ENCODE measurements at regions not wholly inside any gene's neighbourhood (a gene's known extent, or its start where the extent isn't known, plus 50 kb on each side); places are given as distances from the start of the nearest gene placed in this dataset.

- Histone ChIP-seq H3K4me3 (ENCODE audit: low read length) (no peak overlapping the region), H3K27ac (ENCODE audit: low read length) (no peak overlapping the region), H3K4me1 (ENCODE audit: control insufficient read depth, insufficient read depth, low read length) (no peaks in the 10 kb centered on the region), H3K27me3 (ENCODE audit: control insufficient read depth, insufficient read depth) (no peaks in the 10 kb centered on the region), H3K9me3 (ENCODE audit: control insufficient read depth, low read length) (no peaks in the 10 kb centered on the region)
- no peak for ATAC-seq
- intact Hi-C loops (cut with DNase I) = no loop called here
- no peak for DNase-seq
Measured at GRCh38 chr6:48243071-48243470, 132.1 kb upstream of the PTCHD4 start.

- intact Hi-C loops (cut with DNase I) = no loop called here
- Histone ChIP-seq H3K27ac (ENCODE audit: low read length) (no peak overlapping the region), H3K9me3 (ENCODE audit: control insufficient read depth, low read length) (no peaks in the 10 kb centered on the region), H3K27me3 (ENCODE audit: control insufficient read depth, insufficient read depth) (no peaks in the 10 kb centered on the region), H3K4me1 (ENCODE audit: control insufficient read depth, insufficient read depth, low read length) (no peaks in the 10 kb centered on the region), H3K4me3 (ENCODE audit: low read length) (no peak overlapping the region)
- ATAC-seq (no peak), DNase-seq (no peak)
- WGBS = 95% methylated on average over 7 of the region's 7 CpGs
Measured at GRCh38 chr6:48240287-48240686, 129.3 kb upstream of the PTCHD4 start.

- H3K4me1 ChIP-seq (ENCODE audit: control insufficient read depth, insufficient read depth, low read length) = no peaks in the 10 kb centered on the region
- ATAC-seq (no peak), DNase-seq (no peak)
- H3K4me3 ChIP-seq (ENCODE audit: low read length) = no peak overlapping the region
- no peaks in the 10 kb centered on the region for H3K27me3 ChIP-seq (ENCODE audit: control insufficient read depth, insufficient read depth)
- WGBS = 99% methylated on average over 1 of the region's 1 CpG
- no peak overlapping the region for H3K27ac ChIP-seq (ENCODE audit: low read length)
- peaks cover 3% of the 10 kb centered on the region for H3K9me3 ChIP-seq (ENCODE audit: control insufficient read depth, low read length)
- intact Hi-C loops (cut with DNase I) = no loop called here
Measured at GRCh38 chr6:48236375-48236774, 125.4 kb upstream of the PTCHD4 start.

- H3K4me3 ChIP-seq (ENCODE audit: low read length) = no peak overlapping the region
- 93% methylated on average over 6 of the region's 6 CpGs for WGBS
- no peak overlapping the region for H3K27ac ChIP-seq (ENCODE audit: low read length)
- peaks cover 3% of the 10 kb centered on the region for H3K9me3 ChIP-seq (ENCODE audit: control insufficient read depth, low read length)
- H3K4me1 ChIP-seq (ENCODE audit: control insufficient read depth, insufficient read depth, low read length) = no peaks in the 10 kb centered on the region
- H3K27me3 ChIP-seq (ENCODE audit: control insufficient read depth, insufficient read depth) = no peaks in the 10 kb centered on the region
- intact Hi-C loops (cut with DNase I) = no loop called here
- ATAC-seq (no peak), DNase-seq (no peak)
Measured at GRCh38 chr6:48233063-48233462, 122.1 kb upstream of the PTCHD4 start.

- 87% methylated on average over 2 of the region's 2 CpGs for WGBS
- Histone ChIP-seq H3K4me1 (ENCODE audit: control insufficient read depth, insufficient read depth, low read length) (no peaks in the 10 kb centered on the region), H3K9me3 (ENCODE audit: control insufficient read depth, low read length) (peaks cover 3% of the 10 kb centered on the region), H3K4me3 (ENCODE audit: low read length) (no peak overlapping the region), H3K27ac (ENCODE audit: low read length) (no peak overlapping the region), H3K27me3 (ENCODE audit: control insufficient read depth, insufficient read depth) (no peaks in the 10 kb centered on the region)
- intact Hi-C loops (cut with DNase I) = no loop called here
- ATAC-seq = no peak
- no peak for DNase-seq
Measured at GRCh38 chr6:48229841-48230240, 118.8 kb upstream of the PTCHD4 start.

GRCh38 chr6:48222241-48222640 lies 111.2 kb upstream of the PTCHD4 start:
- intact Hi-C loops (cut with DNase I) = no loop called here
- H3K27me3 ChIP-seq (ENCODE audit: control insufficient read depth, insufficient read depth) = no peaks in the 10 kb centered on the region
- no peak overlapping the region for H3K27ac ChIP-seq (ENCODE audit: low read length)
- H3K4me3 ChIP-seq (ENCODE audit: low read length) = no peak overlapping the region
- ATAC-seq (no peak), DNase-seq (no peak)
- H3K9me3 ChIP-seq (ENCODE audit: control insufficient read depth, low read length) = no peaks in the 10 kb centered on the region
- WGBS = 79% methylated on average over 4 of the region's 4 CpGs
- H3K4me1 ChIP-seq (ENCODE audit: control insufficient read depth, insufficient read depth, low read length) = no peaks in the 10 kb centered on the region

- no peak overlapping the region for H3K4me3 ChIP-seq (ENCODE audit: low read length)
- no peak for DNase-seq
Measured at GRCh38 chr6:48213076-48213788, 102.2 kb upstream of the PTCHD4 start.

GRCh38 chr6:48212501-48212900 lies 101.5 kb upstream of the PTCHD4 start:
- H3K4me1 ChIP-seq (ENCODE audit: control insufficient read depth, insufficient read depth, low read length) = no peaks in the 10 kb centered on the region
- DNase-seq (no peak), ATAC-seq (no peak)
- intact Hi-C loops (cut with DNase I) = no loop called here
- WGBS = 44% methylated on average over 3 of the region's 3 CpGs
- H3K4me3 ChIP-seq (ENCODE audit: low read length) = no peak overlapping the region
- no peak overlapping the region for H3K27ac ChIP-seq (ENCODE audit: low read length)
- H3K27me3 ChIP-seq (ENCODE audit: control insufficient read depth, insufficient read depth) = no peaks in the 10 kb centered on the region
- H3K9me3 ChIP-seq (ENCODE audit: control insufficient read depth, low read length) = no peaks in the 10 kb centered on the region

More at GRCh38 chr6:48213076-48213788, 102.2 kb upstream of the PTCHD4 start:
- Histone ChIP-seq H3K27ac (ENCODE audit: low read length) (no peak overlapping the region), H3K9me3 (ENCODE audit: control insufficient read depth, low read length) (no peaks in the 10 kb centered on the region), H3K4me1 (ENCODE audit: control insufficient read depth, insufficient read depth, low read length) (no peaks in the 10 kb centered on the region), H3K27me3 (ENCODE audit: control insufficient read depth, insufficient read depth) (no peaks in the 10 kb centered on the region)
- no peak for ATAC-seq
- intact Hi-C loops (cut with DNase I) = no loop called here
- WGBS = 87% methylated on average over 8 of the region's 8 CpGs

GRCh38 chr6:48206091-48206490 lies 95.1 kb upstream of the PTCHD4 start:
- DNase-seq (no peak), ATAC-seq (no peak)
- Histone ChIP-seq H3K27ac (ENCODE audit: low read length) (no peak overlapping the region), H3K27me3 (ENCODE audit: control insufficient read depth, insufficient read depth) (no peaks in the 10 kb centered on the region), H3K4me3 (ENCODE audit: low read length) (no peak overlapping the region), H3K9me3 (ENCODE audit: control insufficient read depth, low read length) (peaks cover 2% of the 10 kb centered on the region), H3K4me1 (ENCODE audit: control insufficient read depth, insufficient read depth, low read length) (no peaks in the 10 kb centered on the region)
- intact Hi-C loops (cut with DNase I) = no loop called here
- WGBS = 92% methylated on average over 1 of the region's 1 CpG

- DNase-seq = no peak
- intact Hi-C loops (cut with DNase I) = no loop called here
- no peaks in the 10 kb centered on the region for H3K27me3 ChIP-seq (ENCODE audit: control insufficient read depth, insufficient read depth)
- no peak overlapping the region for H3K4me3 ChIP-seq (ENCODE audit: low read length)
- no peaks in the 10 kb centered on the region for H3K4me1 ChIP-seq (ENCODE audit: control insufficient read depth, insufficient read depth, low read length)
- H3K27ac ChIP-seq (ENCODE audit: low read length) = no peak overlapping the region
- no peak for ATAC-seq
- peaks cover 2% of the 10 kb centered on the region for H3K9me3 ChIP-seq (ENCODE audit: control insufficient read depth, low read length)
- WGBS = 83% methylated on average over 3 of the region's 3 CpGs
Measured at GRCh38 chr6:48200869-48201390, 89.9 kb upstream of the PTCHD4 start.

- Histone ChIP-seq H3K27ac (ENCODE audit: low read length) (no peak overlapping the region), H3K4me3 (ENCODE audit: low read length) (no peak overlapping the region), H3K4me1 (ENCODE audit: control insufficient read depth, insufficient read depth, low read length) (no peaks in the 10 kb centered on the region), H3K9me3 (ENCODE audit: control insufficient read depth, low read length) (peaks cover 2% of the 10 kb centered on the region), H3K27me3 (ENCODE audit: control insufficient read depth, insufficient read depth) (no peaks in the 10 kb centered on the region)
- ATAC-seq (no peak), DNase-seq (no peak)
- WGBS = 88% methylated on average over 2 of the region's 2 CpGs
- intact Hi-C loops (cut with DNase I) = no loop called here
Measured at GRCh38 chr6:48199499-48199898, 88.5 kb upstream of the PTCHD4 start.

- Histone ChIP-seq H3K27ac (ENCODE audit: low read length) (no peak overlapping the region), H3K9me3 (ENCODE audit: control insufficient read depth, low read length) (no peaks in the 10 kb centered on the region), H3K4me1 (ENCODE audit: control insufficient read depth, insufficient read depth, low read length) (no peaks in the 10 kb centered on the region), H3K4me3 (ENCODE audit: low read length) (no peak overlapping the region), H3K27me3 (ENCODE audit: control insufficient read depth, insufficient read depth) (no peaks in the 10 kb centered on the region)
- DNase-seq = no peak
- 70% methylated on average over 2 of the region's 2 CpGs for WGBS
- intact Hi-C loops (cut with DNase I) = no loop called here
- ATAC-seq = no peak
Measured at GRCh38 chr6:48197941-48198340, 86.9 kb upstream of the PTCHD4 start.

Measured in right cardiac atrium (tissue), 5 donors.